HepG2 (cell line): ENCODE measurements at regions not wholly inside any gene's neighbourhood (a gene's known extent, or its start where the extent isn't known, plus 50 kb on each side); places are given as distances from the start of the nearest gene placed in this dataset.

Experiments
- CTCF ChIP-seq: sonication (generic); formaldehyde crosslinking; IDR thresholded peaks from 2 replicates; pipeline ENCODE4 v1.5.0; 2020; ENCODE audit warnings: mild to moderate bottlenecking, missing genetic modification reagents, moderate library complexity
- ETV6 ChIP-seq: sonication (generic); formaldehyde crosslinking; conservative IDR thresholded peaks from 2 replicates; pipeline ENCODE4 v1.4.0; 2020; ENCODE audit warnings: missing genetic modification reagents
- NONO ChIP-seq, 2 experiments: fragments of 450-650 bp in 1 of 2; sonication (generic) in 1 of 2; formaldehyde crosslinking in 1 of 2; IDR thresholded peaks in 1 of 2; conservative IDR thresholded peaks in 1 of 2; 2 replicates each; pipeline versions ENCODE4 v1.6.1 to v1.8.0; 2017 to 2022; ENCODE audit warnings: mild to moderate bottlenecking in 1 of 2, missing genetic modification reagents in 1 of 2, moderate library complexity in 1 of 2
- NR2F6 ChIP-seq, 2 experiments: IDR thresholded peaks; 2 replicates each; pipeline ENCODE4 v1.6.1; 2016; ENCODE audit warnings: antibody characterized with exemption in 1 of 2, mild to moderate bottlenecking in 1 of 2
- POLR2AphosphoS5 ChIP-seq: IDR thresholded peaks from 2 replicates; pipeline ENCODE4 v1.6.1; 2012; ENCODE audit warnings: low read depth, low read length
- SMARCE1 ChIP-seq: fragments of 450-650 bp; IDR thresholded peaks from 2 replicates; pipeline ENCODE4 v1.6.1; 2017; ENCODE audit warnings: borderline replicate concordance
- TEAD2 ChIP-seq: sonication (generic); formaldehyde crosslinking; IDR thresholded peaks from 2 replicates; pipeline ENCODE4 v1.9.0; 2021; ENCODE audit warnings: missing genetic modification reagents
- THYN1 ChIP-seq: sonication (generic); formaldehyde crosslinking; IDR thresholded peaks from 2 replicates; pipeline ENCODE4 v1.8.1; 2023; ENCODE audit warnings: low read depth, mild to moderate bottlenecking, moderate library complexity, missing genetic modification reagents, borderline replicate concordance
- ZNF274 ChIP-seq: sonication (generic); formaldehyde crosslinking; IDR thresholded peaks from 2 replicates; pipeline ENCODE4 v1.5.1; 2020; ENCODE audit warnings: mild to moderate bottlenecking, missing genetic modification reagents
- ZNF766 ChIP-seq: sonication (generic); formaldehyde crosslinking; IDR thresholded peaks from 2 replicates; pipeline ENCODE4 v1.5.0; 2020; ENCODE audit warnings: missing genetic modification reagents, borderline replicate concordance
- TF ChIP-seq, protein P1 (sequence below): sonication (generic); formaldehyde crosslinking; conservative IDR thresholded peaks from 2 replicates; pipeline ENCODE4 v1.4.0; 2020; ENCODE audit warnings: missing genetic modification reagents

DNA sequence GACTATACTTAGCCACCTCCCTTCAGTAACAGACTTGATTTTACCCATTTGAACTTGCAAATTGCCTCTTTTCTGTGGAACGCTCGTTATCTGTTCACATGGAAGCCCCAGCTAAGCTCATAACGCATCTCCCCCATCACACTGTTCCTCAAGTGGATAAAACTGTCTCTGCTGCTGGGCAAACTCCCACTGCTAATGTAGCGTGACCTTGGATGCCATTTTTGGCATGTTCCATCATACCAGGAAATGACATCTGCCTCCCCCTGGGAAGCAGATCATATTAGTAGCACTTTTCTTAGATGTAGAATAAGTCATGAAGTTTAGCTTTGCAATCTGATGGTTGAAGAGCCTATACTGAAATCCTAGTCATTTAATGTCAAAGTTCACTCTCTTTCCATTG, 528.7 kb upstream of the PLXNA2 start:
- TF ChIP-seq ZNF766 (CRISPR knock-in tag) (no peak), NR2F6 (IDR thresholded peaks at IDR 0.05) (no peak), NR2F6 (CRISPR knock-in tag; IDR thresholded peaks at IDR 0.05) (no peak), ETV6 (no peak), NONO (IDR thresholded peaks at IDR 0.05) (no peak), NONO (CRISPR knock-in tag; conservative IDR thresholded peaks at IDR 0.05) (no peak), CTCF (no peak), SMARCE1 (no peak), THYN1 (CRISPR knock-in tag) (no peak), ZNF274 (CRISPR knock-in tag) (no peak), POLR2AphosphoS5 (no peak), TEAD2 (CRISPR knock-in tag) (no peak)
- TF ChIP-seq, protein P1, sequence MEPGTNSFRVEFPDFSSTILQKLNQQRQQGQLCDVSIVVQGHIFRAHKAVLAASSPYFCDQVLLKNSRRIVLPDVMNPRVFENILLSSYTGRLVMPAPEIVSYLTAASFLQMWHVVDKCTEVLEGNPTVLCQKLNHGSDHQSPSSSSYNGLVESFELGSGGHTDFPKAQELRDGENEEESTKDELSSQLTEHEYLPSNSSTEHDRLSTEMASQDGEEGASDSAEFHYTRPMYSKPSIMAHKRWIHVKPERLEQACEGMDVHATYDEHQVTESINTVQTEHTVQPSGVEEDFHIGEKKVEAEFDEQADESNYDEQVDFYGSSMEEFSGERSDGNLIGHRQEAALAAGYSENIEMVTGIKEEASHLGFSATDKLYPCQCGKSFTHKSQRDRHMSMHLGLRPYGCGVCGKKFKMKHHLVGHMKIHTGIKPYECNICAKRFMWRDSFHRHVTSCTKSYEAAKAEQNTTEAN (CRISPR knock-in tag), result no peak
